GM19397 (cell line): ENCODE measurements at regions not wholly inside any gene's neighbourhood (a gene's known extent, or its start where the extent isn't known, plus 50 kb on each side); places are given as distances from the start of the nearest gene placed in this dataset.
"Not testable (repeated sequence)": the region's sequence is repeated elsewhere in the genome, so short reads cannot be mapped to it uniquely, and the experiment has no call there.

Experiments used
- ATAC-seq: cut with Tn5 transposase; IDR thresholded peaks from one replicate; pipeline ENCODE4 v1.9.1; 2021; ENCODE audit warnings: mild to moderate bottlenecking, moderate library complexity; ENCODE audit not compliant: unreplicated experiment

- not testable (repeated sequence) for ATAC-seq
Observed at GRCh38 chr10:45117940-45118339, 117.2 kb downstream of the ZNF22 start.

DNA sequence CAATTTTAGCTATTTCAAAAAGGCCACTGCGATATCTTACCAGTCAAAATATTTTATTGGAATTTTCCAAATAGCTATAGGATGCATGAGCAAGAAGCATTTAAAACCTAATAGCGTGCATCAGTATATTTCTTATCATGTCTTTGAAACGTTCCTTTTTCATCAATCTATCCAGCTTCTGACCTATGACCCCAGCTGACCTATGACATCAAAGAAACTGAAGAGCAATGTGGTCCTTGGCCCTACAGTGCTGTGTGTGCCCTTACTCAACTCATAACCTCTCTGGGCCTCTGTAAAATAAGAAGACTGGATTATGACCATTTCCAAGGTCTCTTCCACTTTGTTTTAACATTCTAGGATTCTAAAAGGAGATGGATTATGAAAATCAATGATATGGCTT, 118.2 kb downstream of the ZNF22 start:
- ATAC-seq: no peak

- not testable (repeated sequence) for ATAC-seq
Observed at GRCh38 chr10:45122180-45122860, 121.6 kb downstream of the ZNF22 start.

GRCh38 chr10:45135443-45136198, 134.9 kb downstream of the ZNF22 start:
- ATAC-seq: no peak

DNA sequence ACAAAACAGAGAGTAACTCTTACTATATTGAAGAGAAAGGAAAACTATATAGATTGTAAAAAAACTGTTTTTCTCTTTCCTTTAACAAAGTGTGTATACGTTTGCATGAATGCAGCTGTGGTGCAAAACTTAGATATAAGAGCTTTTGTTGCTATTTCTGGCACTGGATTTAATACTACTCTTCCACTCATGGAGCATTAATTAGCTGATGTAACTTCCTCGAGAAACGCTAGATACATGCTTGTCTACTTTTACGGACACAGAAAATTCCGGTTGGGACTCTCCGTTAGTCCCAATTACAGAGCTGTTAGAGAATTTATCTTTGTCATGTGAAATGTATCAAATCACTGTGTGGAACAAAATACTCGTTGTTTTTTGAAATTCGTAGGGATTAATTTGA, 135.5 kb downstream of the ZNF22 start:
- no peak for ATAC-seq

GRCh38 chr10:45144326-45145070, 143.8 kb downstream of the ZNF22 start:
- no peak for ATAC-seq

DNA sequence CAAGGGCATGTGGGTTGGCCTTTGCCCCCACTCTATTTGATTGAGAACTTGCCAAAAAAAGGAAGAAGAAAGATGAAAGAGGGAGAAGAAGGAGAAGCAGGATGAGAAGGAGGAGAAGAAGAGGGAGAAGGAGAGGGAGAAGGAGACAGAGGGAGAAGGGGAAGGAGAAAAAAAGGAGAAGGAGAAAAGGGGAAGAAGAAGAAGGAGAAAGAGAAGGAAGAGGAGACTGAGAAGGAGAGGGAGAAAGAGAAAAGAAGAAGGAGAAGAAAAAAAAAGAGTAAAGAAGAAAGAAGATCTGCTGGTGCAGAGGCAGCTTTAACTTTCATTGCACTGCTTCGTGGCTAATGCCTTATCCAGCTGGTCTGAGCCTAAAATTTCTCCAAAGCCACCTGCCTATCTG, 144.4 kb downstream of the ZNF22 start:
- ATAC-seq: not testable (repeated sequence)

GRCh38 chr10:45147000-45147399, 146.3 kb downstream of the ZNF22 start:
- ATAC-seq: no peak

DNA sequence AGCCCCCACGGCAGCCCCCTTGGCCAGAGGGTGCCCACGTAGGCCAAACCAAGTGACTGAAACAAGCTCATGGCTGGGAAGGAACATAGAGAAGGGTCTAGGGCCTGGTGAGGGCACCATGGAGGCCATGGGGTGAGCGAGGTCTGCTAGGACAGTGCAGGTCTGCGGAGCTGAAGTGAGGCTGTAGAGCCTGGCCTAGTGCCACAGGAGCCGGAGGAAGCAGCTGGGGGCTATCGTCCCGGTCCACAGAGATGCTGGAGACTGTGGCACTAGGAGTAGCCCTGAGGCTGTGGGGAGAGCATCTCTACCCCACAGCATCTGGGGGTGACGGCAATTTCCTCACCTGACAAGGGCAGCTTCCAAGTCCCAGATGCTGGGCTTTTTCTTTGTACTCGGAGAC, 150.3 kb downstream of the ZNF22 start:
- no peak for ATAC-seq

- ATAC-seq: no peak
Observed at GRCh38 chr10:45151467-45152214, 150.9 kb downstream of the ZNF22 start.

DNA sequence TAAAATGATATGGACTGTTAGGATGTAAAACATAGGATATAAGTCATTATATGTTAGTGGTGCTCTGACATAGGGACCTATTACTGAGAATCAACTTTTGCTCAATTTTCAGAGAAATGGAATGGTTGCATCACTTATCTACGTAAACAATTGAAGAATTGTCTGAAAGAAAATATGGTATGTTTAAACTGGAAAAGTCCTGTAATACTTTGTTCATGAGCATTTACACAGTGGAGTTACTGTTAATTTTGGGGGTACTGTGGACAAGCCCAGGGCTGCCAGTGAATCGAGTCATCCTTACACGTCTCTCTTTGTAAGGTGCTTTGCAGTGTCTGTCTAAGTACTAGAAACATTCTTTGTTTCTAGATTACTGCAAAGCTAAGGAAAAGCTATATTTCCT, 152.0 kb downstream of the ZNF22 start:
- no peak for ATAC-seq

DNA sequence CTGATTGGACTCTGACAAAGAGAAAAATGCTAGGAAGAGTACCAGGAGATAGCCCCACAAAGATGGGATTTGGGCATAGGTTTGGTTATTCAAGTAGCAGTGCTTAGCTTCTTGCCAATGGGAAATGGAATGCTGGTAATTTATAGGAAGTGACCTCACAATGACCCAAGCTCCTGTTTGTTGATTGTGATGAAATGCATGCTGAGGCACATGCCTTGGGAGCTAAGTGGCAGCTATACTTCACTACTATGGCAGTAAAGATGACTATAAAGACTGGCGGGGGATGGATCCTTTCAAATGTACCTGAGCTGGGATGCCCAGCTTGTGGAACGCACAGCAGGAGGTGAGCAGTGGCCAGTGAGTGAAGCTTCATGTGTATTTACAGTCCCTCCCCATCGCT, 153.8 kb downstream of the ZNF22 start:
- no peak for ATAC-seq

DNA sequence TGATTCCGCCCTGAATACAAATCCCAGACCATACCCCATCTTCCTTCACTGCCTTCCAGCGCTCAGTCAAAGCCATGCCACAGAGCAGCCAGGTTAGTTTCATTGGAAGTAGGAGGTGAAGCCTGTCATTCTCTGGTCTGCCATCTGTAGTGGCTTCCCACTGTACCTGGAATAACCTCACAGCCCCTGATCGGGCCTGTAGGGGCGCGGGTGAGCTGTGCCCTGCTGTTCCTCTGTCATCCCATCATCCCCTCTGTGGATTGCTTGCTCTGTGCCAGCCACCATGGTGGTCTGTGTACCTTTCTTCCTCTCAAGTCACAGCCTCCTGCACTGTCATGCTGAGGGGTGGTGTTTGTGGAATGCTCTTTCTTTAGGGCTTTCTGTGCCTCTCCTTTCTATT, 155.1 kb downstream of the ZNF22 start:
- no peak for ATAC-seq

DNA sequence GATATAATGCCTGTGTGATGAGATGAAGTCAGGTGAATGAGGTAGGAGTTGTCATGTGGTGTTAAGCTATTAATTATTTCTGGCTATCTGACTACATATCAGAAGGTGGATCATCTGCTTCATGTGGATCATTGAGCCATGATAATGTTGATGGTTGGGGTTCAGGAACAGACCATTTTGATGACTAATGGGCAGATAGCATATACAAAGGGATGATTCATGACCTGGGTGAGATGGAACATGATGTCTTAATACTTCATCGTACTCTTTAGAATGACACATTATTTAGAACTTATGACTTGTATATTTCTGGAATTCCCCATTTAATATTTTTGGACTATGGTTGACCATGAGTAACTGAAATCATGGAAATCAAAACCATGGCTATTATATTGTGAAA, 155.1 kb downstream of the OR13A1 start:
- ATAC-seq: no peak

DNA sequence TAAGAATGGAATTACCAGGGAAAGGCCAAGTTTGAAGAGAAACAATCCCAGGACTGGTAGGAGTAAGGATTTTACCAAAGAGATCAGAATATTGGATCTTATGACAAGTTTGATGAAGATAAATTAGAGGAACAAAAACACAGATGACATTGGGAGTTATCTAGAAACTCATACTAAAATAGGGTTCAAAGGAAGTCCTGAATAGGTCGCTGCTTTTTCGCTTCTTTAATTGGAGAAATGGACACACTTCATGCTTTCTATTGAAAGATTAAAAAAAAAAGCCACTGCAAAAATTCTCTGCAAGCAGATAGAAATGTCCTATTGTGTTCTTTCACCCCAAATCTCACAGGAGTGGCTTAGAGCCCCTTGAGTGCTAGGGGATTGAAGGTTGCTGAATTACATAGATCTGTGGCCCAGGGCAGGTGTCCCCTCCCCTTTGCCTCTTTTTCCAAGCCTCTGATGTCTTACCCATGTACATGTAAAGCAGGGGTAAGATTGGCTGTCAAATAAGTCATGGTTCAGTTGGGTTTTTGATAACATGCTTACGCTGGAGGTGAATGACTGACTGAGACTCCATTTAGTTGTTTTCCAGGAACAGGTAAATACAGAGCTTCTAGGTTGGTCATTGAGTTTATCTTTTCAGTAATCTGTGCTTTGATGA, 152.0 kb downstream of the OR13A1 start:
- ATAC-seq: no peak

- ATAC-seq: not testable (repeated sequence)
Observed at GRCh38 chr10:45175520-45176118, 139.8 kb downstream of the OR13A1 start.

DNA sequence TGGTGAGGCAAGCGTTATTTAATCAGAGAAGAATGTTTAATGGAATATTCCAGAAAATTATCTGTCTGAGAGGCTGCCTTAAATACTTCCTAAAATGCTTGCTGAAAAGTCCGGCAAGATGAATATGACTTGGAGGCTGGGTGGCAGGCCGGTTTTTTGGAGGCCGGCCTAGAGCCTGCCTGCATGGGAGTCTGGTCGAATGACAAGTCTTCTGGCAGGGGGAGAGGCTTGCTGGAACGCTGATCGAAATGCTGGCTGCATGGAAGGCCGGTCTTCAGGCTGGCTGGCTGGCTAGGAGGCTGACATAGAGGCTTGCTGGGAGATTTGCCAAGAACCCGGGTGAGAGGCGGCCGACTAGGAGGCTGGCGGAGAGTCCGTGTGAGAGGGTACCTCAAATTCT, 135.7 kb downstream of the OR13A1 start:
- ATAC-seq: no peak

DNA sequence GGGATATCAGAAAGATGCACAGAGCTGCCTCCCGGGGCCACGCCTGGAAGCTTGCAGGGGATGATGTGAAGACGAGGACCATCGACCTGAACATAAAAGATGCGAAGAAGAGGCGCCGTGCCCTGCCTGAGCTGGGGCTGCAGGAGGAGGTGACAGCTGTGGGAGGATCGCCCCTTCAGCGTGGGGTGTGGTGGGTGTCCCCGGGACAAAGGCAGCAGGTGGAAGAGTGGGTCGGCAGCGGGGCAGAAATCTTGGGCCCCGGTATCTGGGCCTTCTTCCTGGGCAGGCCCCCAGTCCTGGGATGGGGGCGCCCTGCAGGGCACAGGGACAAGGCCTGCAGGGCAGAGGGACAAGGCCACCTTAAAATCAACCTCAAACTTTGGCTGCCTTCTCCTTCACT, 134.9 kb downstream of the OR13A1 start:
- ATAC-seq: no peak

DNA sequence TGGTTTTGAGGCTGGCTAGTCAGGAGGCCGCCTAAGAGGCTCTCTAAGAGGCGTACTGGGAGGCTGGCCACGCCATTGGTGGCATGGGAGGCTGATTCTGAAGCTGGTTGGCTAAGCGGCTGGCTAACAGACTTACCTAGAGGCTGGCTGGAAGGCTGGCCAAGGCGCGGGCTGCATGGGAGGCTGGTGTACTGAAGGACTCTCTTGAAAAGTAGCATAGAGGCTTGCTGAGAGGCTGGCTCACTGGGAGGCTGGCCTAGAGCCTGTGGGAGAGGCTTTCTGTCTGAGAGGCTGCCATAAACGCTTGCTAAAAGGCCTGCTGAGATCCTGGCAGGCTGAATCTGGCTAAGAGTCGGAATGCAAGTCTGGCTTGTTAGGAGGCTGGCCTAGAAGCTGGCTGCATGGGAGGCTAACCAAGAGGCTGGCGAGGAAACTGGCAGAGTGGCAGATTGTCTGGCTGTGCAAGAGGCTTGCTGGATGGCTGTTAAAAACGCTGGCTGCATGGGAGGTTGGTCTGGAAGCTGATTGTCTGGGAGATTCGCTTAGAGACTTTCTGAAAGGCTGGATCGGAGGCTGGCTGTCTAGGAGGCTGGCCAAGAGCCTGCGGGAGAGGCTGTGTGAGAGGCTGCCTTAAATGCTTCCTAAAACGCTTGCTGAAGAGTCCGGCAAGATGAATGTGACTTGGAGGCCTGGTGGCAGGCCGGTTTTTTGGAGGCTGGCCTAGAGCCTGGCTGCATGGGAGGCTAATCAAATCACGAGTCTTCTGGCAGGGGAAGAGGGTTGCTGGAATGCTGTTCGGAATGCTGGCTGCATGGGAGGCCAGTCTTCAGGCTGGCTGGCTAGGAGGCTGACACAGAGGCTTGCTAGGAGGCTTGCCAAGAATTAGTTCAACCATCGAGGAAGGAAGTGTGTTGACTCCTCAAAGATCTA, 134.2 kb downstream of the OR13A1 start:
- ATAC-seq: no peak
